Transverse colon (tissue), 4 donors: ENCODE measurements at regions not wholly inside any gene's neighbourhood (a gene's known extent, or its start where the extent isn't known, plus 50 kb on each side); places are given as distances from the start of the nearest gene placed in this dataset.

ENCODE experiments used
- CTCF ChIP-seq, 5 experiments: fragments of 200-600 bp in 3 of 5; fragments of 450-650 bp in 2 of 5; sonication (generic) in 3 of 5; IDR thresholded peaks; 1 replicate in 2 of 5; 2 replicates in 3 of 5; pipeline ENCODE4 v1.5.1; 2016 to 2017; ENCODE audit warnings: antibody characterized with exemption in 5 of 5, inconsistent platforms in 3 of 5, mild to moderate bottlenecking in 2 of 5, moderate library complexity in 1 of 5
- POLR2AphosphoS5 ChIP-seq, 3 donors: sonication (generic); formaldehyde crosslinking; IDR thresholded peaks; one replicate each; pipeline ENCODE4 v1.6.1; 2016; ENCODE audit warnings: antibody characterized with exemption in 3 of 3

GRCh38 chr10:9608602-9609001 is 1409.1 kb upstream of the CELF2 start:
- peak in 3 of 5 experiments; percentile 12 to 28 (median 17) for TF ChIP-seq CTCF (IDR thresholded peaks at IDR 0.05)
- no peak for TF ChIP-seq POLR2AphosphoS5 (IDR thresholded peaks at IDR 0.05)
